ENCODE measurements at regions not wholly inside any gene's neighbourhood (a gene's known extent, or its start where the extent isn't known, plus 50 kb on each side); places are given as distances from the start of the nearest gene placed in this dataset.

GRCh38 chr2:144120487-144120886 lies 399.4 kb downstream of the ZEB2 start:
- no peak for TF ChIP-seq YY1 (IDR thresholded peaks at IDR 0.05; ENCODE audit: insufficient read depth, insufficient read length)
- no peak for TF ChIP-seq ZNF274 (IDR thresholded peaks at IDR 0.05; ENCODE audit: low read depth, low read length)

Measured in NT2/D1 (cell line).